TTC549 (cell line): ENCODE measurements at regions not wholly inside any gene's neighbourhood (a gene's known extent, or its start where the extent isn't known, plus 50 kb on each side); places are given as distances from the start of the nearest gene placed in this dataset.

ENCODE experiments used
- FAIRE-seq: peaks from 2 replicates; lab custom pipeline; 2012; peaks lifted over from hg19 to GRCh38; lab: Jason Lieb, UNC

GRCh38 chr4:156594624-156595023 is 377.0 kb downstream of the PDGFC start:
- FAIRE-seq = no peak

DNA sequence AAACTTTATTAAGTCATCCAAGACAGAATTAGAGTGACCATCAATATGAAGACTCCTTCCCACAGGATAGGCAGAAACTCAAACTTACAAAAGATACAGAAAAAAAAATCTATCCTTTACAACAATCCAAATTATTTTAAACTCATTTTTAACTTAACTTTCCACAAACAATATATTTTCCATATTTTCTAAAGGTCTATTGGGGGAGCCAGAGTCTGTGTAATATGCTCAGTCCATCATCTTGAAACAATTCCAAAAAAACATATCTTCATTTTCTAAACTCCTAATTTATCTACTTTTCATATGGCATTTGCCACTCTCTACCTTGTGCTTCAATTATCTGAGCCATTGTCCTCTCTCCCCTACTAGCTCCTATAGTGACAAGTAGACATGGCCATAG is 378.1 kb downstream of the PDGFC start:
- no peak for FAIRE-seq

- no peak for FAIRE-seq
Observed at GRCh38 chr4:156591679-156592078, 379.9 kb downstream of the PDGFC start.

DNA sequence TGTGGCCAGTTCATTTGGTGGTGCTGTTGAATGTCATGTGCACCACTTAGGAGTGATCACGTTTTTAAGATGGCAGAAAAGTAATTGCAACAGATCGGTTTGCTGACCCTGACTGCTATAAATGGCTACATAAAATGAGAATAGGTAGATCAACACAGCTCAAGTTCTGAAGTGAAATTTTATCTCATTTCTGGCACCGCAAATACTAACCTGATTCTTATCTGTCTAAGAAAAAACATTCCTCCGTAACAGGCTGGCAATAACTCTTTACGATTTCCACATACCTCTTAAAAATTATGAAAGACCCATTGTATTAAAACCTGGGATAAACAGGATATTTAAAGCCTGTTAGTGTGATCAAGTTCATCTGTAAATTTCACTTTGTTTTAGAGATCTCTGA is 387.5 kb downstream of the PDGFC start:
- FAIRE-seq = no peak

- no peak for FAIRE-seq
Observed at GRCh38 chr4:156583265-156583664, 388.3 kb downstream of the PDGFC start.

GRCh38 chr4:156581282-156582063 is 390.1 kb downstream of the PDGFC start:
- no peak for FAIRE-seq

DNA sequence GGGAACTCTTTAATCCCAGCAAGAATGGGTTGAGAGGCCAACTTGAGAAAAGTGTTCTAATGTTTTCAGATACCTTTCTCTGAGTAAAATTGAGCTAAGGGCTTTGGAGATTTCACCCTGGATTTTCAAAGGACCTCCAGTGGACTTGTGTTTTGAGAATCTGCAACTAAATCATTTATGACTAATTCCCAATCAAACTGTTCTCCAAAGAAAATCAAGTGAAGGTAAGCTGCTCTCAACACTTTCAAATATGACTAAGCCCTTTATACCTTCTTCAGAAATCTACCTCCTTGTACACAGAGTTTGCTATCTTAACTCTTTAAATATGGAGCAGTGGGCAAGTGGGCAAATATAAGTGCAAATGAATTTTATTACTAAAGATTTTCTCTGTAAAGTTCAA is 392.9 kb downstream of the PDGFC start:
- FAIRE-seq = no peak

DNA sequence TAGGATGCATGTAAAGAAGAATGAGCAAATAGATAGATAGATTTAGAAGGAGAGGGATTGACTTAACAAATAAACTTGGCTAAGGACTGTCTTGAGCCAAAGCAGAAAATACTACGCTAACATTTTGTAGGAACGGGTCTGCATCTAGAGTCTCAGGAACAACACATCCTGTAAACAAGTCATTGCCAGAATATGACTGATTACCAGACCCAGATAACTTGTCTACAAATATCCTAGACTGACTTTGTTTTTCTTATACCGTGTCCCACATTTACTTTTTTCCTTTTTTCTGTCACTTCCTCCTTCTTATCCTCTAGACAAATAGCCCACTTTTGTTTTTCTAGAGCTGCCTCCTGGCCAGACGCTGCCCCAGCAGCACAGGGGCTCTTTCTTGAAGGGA is 393.6 kb downstream of the PDGFC start:
- FAIRE-seq = no peak

GRCh38 chr4:156576946-156577345 is 394.7 kb downstream of the PDGFC start:
- FAIRE-seq = no peak

- no peak for FAIRE-seq
Observed at GRCh38 chr4:156575430-156576073, 396.0 kb downstream of the PDGFC start.

GRCh38 chr4:156571146-156571545 is 400.5 kb downstream of the PDGFC start:
- FAIRE-seq = no peak

- FAIRE-seq = peak; percentile 66
Observed at GRCh38 chr4:156569535-156569934, 402.1 kb downstream of the PDGFC start.

- FAIRE-seq = peak; percentile 59
Observed at GRCh38 chr4:156568484-156568883, 403.1 kb downstream of the PDGFC start.

GRCh38 chr4:156568041-156568440 is 403.6 kb downstream of the PDGFC start:
- FAIRE-seq = no peak

GRCh38 chr4:156560701-156561100 is 410.9 kb downstream of the PDGFC start:
- no peak for FAIRE-seq

GRCh38 chr4:156559346-156559745 is 412.3 kb downstream of the PDGFC start:
- no peak for FAIRE-seq

GRCh38 chr4:156558373-156559025 is 413.1 kb downstream of the PDGFC start:
- no peak for FAIRE-seq

DNA sequence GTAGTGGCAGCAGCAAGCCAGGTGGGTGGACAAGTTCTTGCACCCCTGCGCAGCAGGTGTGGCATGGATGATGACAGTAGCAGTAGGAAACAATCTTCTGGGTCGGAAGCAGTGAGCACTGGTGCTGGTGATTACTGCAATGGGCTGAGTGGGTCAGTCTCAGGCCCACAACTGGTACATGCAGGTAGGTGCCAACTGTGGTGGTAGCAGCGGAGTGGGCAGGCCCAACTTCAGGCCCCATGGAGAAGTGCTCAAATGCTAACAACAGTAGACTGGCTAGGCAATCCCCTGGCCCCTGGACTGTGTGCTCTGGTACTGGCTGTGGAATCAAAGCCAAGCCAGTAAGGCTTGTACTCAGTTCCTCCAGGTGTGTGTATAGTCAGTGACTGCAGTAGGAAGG is 413.7 kb downstream of the PDGFC start:
- FAIRE-seq = no peak

GRCh38 chr4:156556336-156556735 is 415.3 kb downstream of the PDGFC start:
- FAIRE-seq = no peak

GRCh38 chr4:156553659-156554058 is 417.9 kb downstream of the PDGFC start:
- FAIRE-seq = no peak

- no peak for FAIRE-seq
Observed at GRCh38 chr4:156547891-156548290, 423.7 kb downstream of the PDGFC start.

DNA sequence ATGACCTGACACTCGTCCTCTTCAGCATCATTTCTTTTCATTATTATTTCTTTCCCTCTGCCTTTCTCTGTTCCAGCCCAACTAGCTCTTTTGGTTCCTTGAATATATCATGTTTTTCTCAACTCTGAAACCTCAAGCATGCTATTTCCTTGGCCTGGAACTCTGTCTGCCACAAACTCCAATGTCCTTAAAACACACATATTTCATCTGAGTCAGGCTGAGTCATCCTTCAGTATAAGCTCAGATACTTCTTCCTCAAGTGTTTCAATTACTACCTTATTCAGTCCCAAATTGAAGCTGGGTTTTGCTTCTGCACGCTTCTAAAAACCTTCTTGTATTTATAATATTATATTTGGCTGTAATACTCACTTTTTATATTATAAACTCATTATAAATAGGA is 424.2 kb downstream of the PDGFC start:
- no peak for FAIRE-seq

GRCh38 chr4:156545003-156545785 is 426.4 kb downstream of the PDGFC start:
- FAIRE-seq = no peak
